Non-pigmented ciliary epithelial cell (primary cell): ENCODE measurements at regions not wholly inside any gene's neighbourhood (a gene's known extent, or its start where the extent isn't known, plus 50 kb on each side); places are given as distances from the start of the nearest gene placed in this dataset.

ENCODE experiments used
- DNase-seq: peaks from one replicate; pipeline ENCODE4 v3.0.0-alpha.2; 2010; ENCODE audit warnings: low read depth

- no peak for DNase-seq
Measured at GRCh38 chr1:234732671-234733390, 122.9 kb upstream of the IRF2BP2 start.

GRCh38 chr1:234732260-234732659 lies 122.3 kb upstream of the IRF2BP2 start:
- DNase-seq = no peak

- no peak for DNase-seq
Measured at GRCh38 chr1:234731569-234732085, 121.6 kb upstream of the IRF2BP2 start.

- peak; percentile 55 for DNase-seq
Measured at GRCh38 chr1:234730770-234731568, 121.0 kb upstream of the IRF2BP2 start.

- DNase-seq = no peak
Measured at GRCh38 chr1:234730475-234730769, 120.4 kb upstream of the IRF2BP2 start.

- no peak for DNase-seq
Measured at GRCh38 chr1:234729561-234730474, 119.8 kb upstream of the IRF2BP2 start.

GRCh38 chr1:234728740-234729139 lies 118.8 kb upstream of the IRF2BP2 start:
- no peak for DNase-seq

- DNase-seq = no peak
Measured at GRCh38 chr1:234727018-234727940, 117.3 kb upstream of the IRF2BP2 start.

GRCh38 chr1:234726359-234726943 lies 116.5 kb upstream of the IRF2BP2 start:
- DNase-seq = no peak

GRCh38 chr1:234725177-234726132 lies 115.5 kb upstream of the IRF2BP2 start:
- no peak for DNase-seq

- DNase-seq = no peak
Measured at GRCh38 chr1:234724516-234725176, 114.7 kb upstream of the IRF2BP2 start.

GRCh38 chr1:234722904-234723720 lies 113.1 kb upstream of the IRF2BP2 start:
- peak; percentile 78 for DNase-seq

GRCh38 chr1:234722270-234722704 lies 112.3 kb upstream of the IRF2BP2 start:
- DNase-seq = no peak

- peak; percentile 62 for DNase-seq
Measured at GRCh38 chr1:234721476-234722269, 111.7 kb upstream of the IRF2BP2 start.

- no peak for DNase-seq
Measured at GRCh38 chr1:234720709-234721441, 110.9 kb upstream of the IRF2BP2 start.

GRCh38 chr1:234719454-234720251 lies 109.7 kb upstream of the IRF2BP2 start:
- DNase-seq = no peak
